Mesendoderm (in vitro differentiated cells): ENCODE measurements at regions not wholly inside any gene's neighbourhood (a gene's known extent, or its start where the extent isn't known, plus 50 kb on each side); places are given as distances from the start of the nearest gene placed in this dataset.
A peak's percentile ranks its signal among the peaks of the same experiment; 100 is the strongest.

Experiments used
- DNase-seq: peaks from one replicate; pipeline ENCODE4 v3.0.0; 2013
- H2AK5ac ChIP-seq: 2 replicates; pipeline ENCODE4 v1.6.1; 2013; ENCODE audit warnings: low read length, inconsistent platforms
- H2BK120ac ChIP-seq: 2 replicates; pipeline ENCODE4 v1.6.1; 2013; ENCODE audit warnings: low read depth, mild to moderate bottlenecking, low read length, moderate library complexity, mixed read lengths
- H2BK15ac ChIP-seq: replicated peaks from 2 replicates; pipeline ENCODE4 v1.6.1; 2013; ENCODE audit warnings: low read depth, mild to moderate bottlenecking, moderate library complexity
- H2BK5ac ChIP-seq: 2 replicates; pipeline ENCODE4 v1.6.1; 2013; ENCODE audit warnings: low read length, inconsistent platforms
- H3K18ac ChIP-seq: 2 replicates; pipeline ENCODE4 v1.6.1; 2013; ENCODE audit warnings: mild to moderate bottlenecking, low read length, mixed read lengths
- H3K23ac ChIP-seq: one replicate; pipeline ENCODE4 v1.6.1; 2013; ENCODE audit warnings: low read length
- H3K27ac ChIP-seq: 2 replicates; pipeline ENCODE4 v1.5.1; 2013; ENCODE audit warnings: low read depth, mild to moderate bottlenecking, inconsistent platforms, low read length, moderate library complexity
- H3K27me3 ChIP-seq: 2 replicates; pipeline ENCODE4 v1.6.1; 2013; ENCODE audit warnings: low read length, control low read depth, mild to moderate bottlenecking, inconsistent platforms; ENCODE audit not compliant: insufficient read depth, poor library complexity
- H3K36me3 ChIP-seq: 2 replicates; pipeline ENCODE4 v1.6.1; 2013; ENCODE audit warnings: low read length, inconsistent platforms; ENCODE audit not compliant: control insufficient read depth, insufficient read depth
- H3K4ac ChIP-seq: one replicate; pipeline ENCODE4 v1.6.1; 2013; ENCODE audit warnings: low read depth, mild to moderate bottlenecking, low read length, moderate library complexity
- H3K4me1 ChIP-seq: 2 replicates; pipeline ENCODE4 v1.6.1; 2013; ENCODE audit warnings: low read depth, low read length, inconsistent platforms; ENCODE audit not compliant: control insufficient read depth
- H3K4me2 ChIP-seq: 2 replicates; pipeline ENCODE4 v1.6.1; 2013; ENCODE audit warnings: low read length
- H3K4me3 ChIP-seq: 2 replicates; pipeline ENCODE4 v1.5.1; 2013; ENCODE audit warnings: mild to moderate bottlenecking, low read length
- H3K56ac ChIP-seq: one replicate; pipeline ENCODE4 v1.6.1; 2013; ENCODE audit warnings: low read length
- H3K79me1 ChIP-seq: 2 replicates; pipeline ENCODE4 v1.6.1; 2013; ENCODE audit warnings: low read length, inconsistent platforms
- H3K79me2 ChIP-seq: 2 replicates; pipeline ENCODE4 v1.6.1; 2013; ENCODE audit warnings: mild to moderate bottlenecking, low read length; ENCODE audit not compliant: control insufficient read depth, insufficient read depth
- H3K9ac ChIP-seq: 2 replicates; pipeline ENCODE4 v1.6.1; 2013; ENCODE audit warnings: low read length, inconsistent platforms
- H4K5ac ChIP-seq: one replicate; pipeline ENCODE4 v1.6.1; 2013; ENCODE audit warnings: low read length
- H4K8ac ChIP-seq: one replicate; pipeline ENCODE4 v1.6.1; 2013; ENCODE audit warnings: low read depth, mild to moderate bottlenecking, control low read depth, low read length, moderate library complexity
- WGBS: extraction: QIAGEN DNeasy Blood & Tissue Kit; methylation state at CpG from one replicate; pipeline ENCODE4 v1.1.7; 2013; ENCODE audit warnings: low lambda C conversion rate, missing lambda C conversion rate; ENCODE audit not compliant: insufficient coverage; ENCODE audit errors: extremely low coverage; 5-methylcytosine and 5-hydroxymethylcytosine counted together

DNA sequence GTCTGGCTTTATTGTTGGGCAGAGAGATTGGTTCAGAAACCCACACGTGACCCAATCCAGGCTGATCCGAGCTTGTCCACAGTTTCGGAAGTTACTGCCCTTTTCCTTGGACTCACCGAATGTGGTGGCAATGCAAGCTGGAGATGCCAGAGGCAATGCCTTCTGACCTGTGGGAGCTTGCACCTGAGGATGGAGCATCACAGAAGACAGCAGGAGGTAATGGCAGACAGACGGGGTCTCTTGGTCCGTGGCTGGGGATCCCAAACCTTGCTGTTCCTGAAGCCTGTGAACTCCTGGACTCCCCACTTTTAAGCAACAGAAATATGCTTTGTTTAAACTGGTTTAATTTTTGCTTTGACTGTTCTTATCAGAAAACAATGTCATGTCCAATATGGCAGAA, 265.2 kb upstream of the IRX1 start:
- Histone ChIP-seq H2BK15ac (no peak overlapping the region), H2BK120ac (no peak overlapping the region), H3K79me2 (no peaks in the 10 kb centered on the region), H3K4me2 (no peak overlapping the region), H3K36me3 (no peaks in the 10 kb centered on the region), H3K4me3 (no peak overlapping the region), H3K27ac (no peak overlapping the region), H4K8ac (no peak overlapping the region), H3K4ac (no peak overlapping the region), H3K4me1 (no peaks in the 10 kb centered on the region), H3K23ac (no peak overlapping the region), H4K5ac (no peak overlapping the region), H3K9ac (no peak overlapping the region), H3K79me1 (no peaks in the 10 kb centered on the region), H2AK5ac (no peak overlapping the region), H3K18ac (no peak overlapping the region), H3K27me3 (no peaks in the 10 kb centered on the region), H2BK5ac (no peak overlapping the region), H3K56ac (no peak overlapping the region)
- no CpG with 5 or more reads among the region's 6 CpGs for WGBS
- no peak for DNase-seq

- Histone ChIP-seq H3K27ac (no peak overlapping the region), H3K79me1 (no peaks in the 10 kb centered on the region), H4K8ac (no peak overlapping the region), H3K27me3 (no peaks in the 10 kb centered on the region), H2BK5ac (no peak overlapping the region), H3K4me1 (no peaks in the 10 kb centered on the region), H3K18ac (no peak overlapping the region), H3K4ac (no peak overlapping the region), H2AK5ac (no peak overlapping the region), H3K4me3 (no peak overlapping the region), H4K5ac (no peak overlapping the region), H3K56ac (no peak overlapping the region), H3K23ac (no peak overlapping the region), H3K36me3 (no peaks in the 10 kb centered on the region), H2BK15ac (no peak overlapping the region), H3K4me2 (no peak overlapping the region), H2BK120ac (no peak overlapping the region), H3K9ac (no peak overlapping the region), H3K79me2 (no peaks in the 10 kb centered on the region)
- DNase-seq, result no peak
- no CpG with 5 or more reads among the region's 4 CpGs for WGBS
These were observed 266.2 kb upstream of the IRX1 start for GRCh38 chr5:3329427-3329826.

GRCh38 chr5:3326841-3327232, 268.8 kb upstream of the IRX1 start:
- H3K36me3 ChIP-seq, result no peaks in the 10 kb centered on the region
- H2AK5ac ChIP-seq, result no peak overlapping the region
- H2BK120ac ChIP-seq, result no peak overlapping the region
- H2BK15ac ChIP-seq, result no peak overlapping the region
- H4K8ac ChIP-seq, result no peak overlapping the region
- H3K27me3 ChIP-seq, result no peaks in the 10 kb centered on the region
- H3K79me1 ChIP-seq, result no peaks in the 10 kb centered on the region
- no CpG with 5 or more reads among the region's 9 CpGs for WGBS
- no peak overlapping the region for H3K18ac ChIP-seq
- no peak overlapping the region for H4K5ac ChIP-seq
- no peak for DNase-seq
- H2BK5ac ChIP-seq, result no peak overlapping the region
- H3K9ac ChIP-seq, result no peak overlapping the region
- no peaks in the 10 kb centered on the region for H3K79me2 ChIP-seq
- no peak overlapping the region for H3K23ac ChIP-seq
- H3K4me1 ChIP-seq, result no peaks in the 10 kb centered on the region
- H3K4ac ChIP-seq, result no peak overlapping the region
- no peak overlapping the region for H3K27ac ChIP-seq
- no peak overlapping the region for H3K4me3 ChIP-seq
- no peak overlapping the region for H3K56ac ChIP-seq
- H3K4me2 ChIP-seq, result no peak overlapping the region

DNA sequence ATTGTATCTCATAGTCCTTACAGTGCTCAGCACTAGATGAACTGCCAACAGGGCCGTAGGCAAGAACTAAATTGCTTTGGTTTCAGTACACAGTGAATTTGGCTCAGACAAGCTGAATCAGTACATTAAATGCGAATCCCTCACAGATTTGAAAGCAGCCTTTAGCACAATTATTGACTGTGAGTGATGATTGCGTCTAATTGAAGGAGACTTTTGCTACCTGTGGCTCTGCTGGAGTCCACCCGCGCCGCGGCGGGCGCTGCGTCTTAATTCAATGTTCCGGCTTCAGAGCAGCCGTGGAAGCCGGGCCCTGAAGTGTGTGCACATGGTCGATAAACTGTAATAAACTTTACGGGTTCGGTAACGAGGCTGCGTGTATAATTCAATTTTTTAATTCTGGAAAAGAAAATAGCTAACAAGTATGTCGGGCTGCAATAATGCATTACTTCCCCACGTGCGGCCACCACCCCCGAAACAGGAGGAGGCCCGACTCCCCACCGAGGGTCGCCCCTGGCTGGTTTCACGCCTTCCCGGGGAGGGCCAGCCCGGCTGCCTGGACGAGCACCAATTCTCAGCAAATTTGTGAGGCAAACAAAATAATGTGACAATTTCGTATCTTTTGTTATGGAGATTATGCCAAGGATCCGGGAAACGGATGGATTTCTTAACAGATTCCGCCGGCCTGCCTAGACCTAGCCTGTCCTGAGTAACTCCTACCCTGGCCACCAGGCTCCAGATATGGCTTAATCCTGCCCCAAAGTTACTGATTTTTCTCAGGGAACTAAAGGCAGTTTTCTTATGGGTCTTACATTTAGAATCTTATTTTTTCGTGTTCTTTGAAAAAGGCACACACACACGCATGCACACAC, 269.4 kb upstream of the IRX1 start:
- Histone ChIP-seq H3K4me1 (no peaks in the 10 kb centered on the region), H4K5ac (no peak overlapping the region), H4K8ac (no peak overlapping the region), H3K79me2 (no peaks in the 10 kb centered on the region), H3K4me3 (no peak overlapping the region), H3K4ac (no peak overlapping the region), H3K79me1 (no peaks in the 10 kb centered on the region), H2BK15ac (no peak overlapping the region), H3K27me3 (no peaks in the 10 kb centered on the region), H3K56ac (no peak overlapping the region), H3K23ac (no peak overlapping the region), H2BK120ac (no peak overlapping the region), H3K18ac (no peak overlapping the region), H2BK5ac (no peak overlapping the region), H2AK5ac (no peak overlapping the region), H3K36me3 (no peaks in the 10 kb centered on the region), H3K27ac (no peak overlapping the region), H3K9ac (no peak overlapping the region), H3K4me2 (no peak overlapping the region)
- WGBS, result no CpG with 5 or more reads among the region's 36 CpGs
- peak; percentile 5 for DNase-seq

DNA sequence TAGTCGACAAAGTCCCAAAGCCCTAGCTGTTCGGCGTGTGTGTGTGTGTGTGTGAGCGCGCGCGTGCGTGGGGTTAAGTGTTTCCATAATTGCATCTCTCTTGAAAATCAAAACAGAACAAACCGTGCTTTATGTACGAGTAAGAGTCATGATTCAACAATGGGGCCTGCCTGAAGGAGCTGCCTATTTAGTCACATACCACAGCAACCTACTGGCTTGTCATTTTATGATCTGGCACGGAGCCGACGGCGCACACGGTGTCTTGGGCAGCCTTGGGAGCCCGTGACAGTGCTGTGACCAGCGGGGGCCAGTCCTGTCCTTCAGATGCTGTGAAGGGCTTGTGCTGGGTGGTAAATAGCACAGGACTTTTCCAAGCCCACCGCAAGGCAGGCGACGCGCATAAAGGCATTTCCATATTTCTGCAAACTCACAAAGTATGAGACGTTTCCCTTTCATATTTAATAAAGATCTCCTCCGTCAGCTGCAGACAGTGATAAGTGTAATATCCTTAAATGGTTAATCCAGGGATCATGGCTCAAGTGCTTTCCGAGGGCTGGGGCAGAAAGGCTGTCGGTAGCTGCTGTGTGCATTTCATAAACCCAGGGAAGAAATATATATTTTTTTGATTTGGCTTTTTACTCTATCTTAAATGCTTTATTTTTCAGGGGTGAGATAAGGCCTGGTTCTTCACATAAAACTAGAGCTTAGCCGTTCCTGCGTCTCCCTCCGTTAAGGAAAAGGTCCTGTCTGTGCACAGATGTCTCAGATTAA, 270.2 kb upstream of the IRX1 start:
- no peaks in the 10 kb centered on the region for H3K79me1 ChIP-seq
- DNase-seq, result peak; percentile 6
- no peak overlapping the region for H3K4ac ChIP-seq
- no peaks in the 10 kb centered on the region for H3K27me3 ChIP-seq
- H2BK15ac ChIP-seq, result no peak overlapping the region
- no peak overlapping the region for H2BK120ac ChIP-seq
- no peak overlapping the region for H3K4me3 ChIP-seq
- H2BK5ac ChIP-seq, result no peak overlapping the region
- H3K9ac ChIP-seq, result no peak overlapping the region
- no peak overlapping the region for H3K56ac ChIP-seq
- H3K79me2 ChIP-seq, result no peaks in the 10 kb centered on the region
- no peak overlapping the region for H3K23ac ChIP-seq
- H4K8ac ChIP-seq, result no peak overlapping the region
- H3K36me3 ChIP-seq, result no peaks in the 10 kb centered on the region
- no peak overlapping the region for H2AK5ac ChIP-seq
- H3K4me2 ChIP-seq, result no peak overlapping the region
- no peak overlapping the region for H4K5ac ChIP-seq
- no peaks in the 10 kb centered on the region for H3K4me1 ChIP-seq
- no peak overlapping the region for H3K18ac ChIP-seq
- no CpG with 5 or more reads among the region's 28 CpGs for WGBS
- no peak overlapping the region for H3K27ac ChIP-seq
